RPMI8226 (cell line): ENCODE measurements at regions not wholly inside any gene's neighbourhood (a gene's known extent, or its start where the extent isn't known, plus 50 kb on each side); places are given as distances from the start of the nearest gene placed in this dataset.

Experiments used
- DNase-seq: peaks from one replicate; pipeline ENCODE4 v3.0.0-alpha.2; 2015

- no peak for DNase-seq
Observed at GRCh38 chr3:5635746-5636145, 448.2 kb downstream of the EDEM1 start.

- no peak for DNase-seq
Observed at GRCh38 chr3:5638550-5638949, 451.0 kb downstream of the EDEM1 start.

GRCh38 chr3:5644773-5645670 is 457.5 kb downstream of the EDEM1 start:
- DNase-seq, result no peak

- no peak for DNase-seq
Observed at GRCh38 chr3:5645692-5646410, 458.3 kb downstream of the EDEM1 start.

GRCh38 chr3:5650303-5650702 is 462.8 kb downstream of the EDEM1 start:
- no peak for DNase-seq

GRCh38 chr3:5651351-5651750 is 463.8 kb downstream of the EDEM1 start:
- DNase-seq, result no peak

- DNase-seq, result no peak
Observed at GRCh38 chr3:5653426-5654143, 466.1 kb downstream of the EDEM1 start.

- no peak for DNase-seq
Observed at GRCh38 chr3:5657106-5657505, 469.6 kb downstream of the EDEM1 start.

- no peak for DNase-seq
Observed at GRCh38 chr3:5663601-5664000, 476.1 kb downstream of the EDEM1 start.

GRCh38 chr3:5666455-5666854 is 478.9 kb downstream of the EDEM1 start:
- DNase-seq, result no peak

- no peak for DNase-seq
Observed at GRCh38 chr3:5673521-5673920, 486.0 kb downstream of the EDEM1 start.

- DNase-seq, result no peak
Observed at GRCh38 chr3:5675319-5675718, 487.8 kb downstream of the EDEM1 start.

GRCh38 chr3:5677555-5677954 is 490.0 kb downstream of the EDEM1 start:
- DNase-seq, result no peak

- no peak for DNase-seq
Observed at GRCh38 chr3:5678248-5678647, 490.7 kb downstream of the EDEM1 start.

GRCh38 chr3:5678844-5679243 is 491.3 kb downstream of the EDEM1 start:
- DNase-seq, result no peak

GRCh38 chr3:5687230-5687629 is 499.7 kb downstream of the EDEM1 start:
- DNase-seq, result no peak

GRCh38 chr3:5690490-5690889 is 503.0 kb downstream of the EDEM1 start:
- no peak for DNase-seq

- DNase-seq, result no peak
Observed at GRCh38 chr3:5690904-5691532, 503.5 kb downstream of the EDEM1 start.

- no peak for DNase-seq
Observed at GRCh38 chr3:5692446-5692845, 504.9 kb downstream of the EDEM1 start.

GRCh38 chr3:5694266-5694665 is 506.8 kb downstream of the EDEM1 start:
- DNase-seq, result no peak

- no peak for DNase-seq
Observed at GRCh38 chr3:5698851-5699250, 511.3 kb downstream of the EDEM1 start.

GRCh38 chr3:5699313-5699712 is 511.8 kb downstream of the EDEM1 start:
- DNase-seq, result no peak

- DNase-seq, result no peak
Observed at GRCh38 chr3:5699811-5700210, 512.3 kb downstream of the EDEM1 start.
